WTC11 (cell line): ENCODE measurements at regions not wholly inside any gene's neighbourhood (a gene's known extent, or its start where the extent isn't known, plus 50 kb on each side); places are given as distances from the start of the nearest gene placed in this dataset.

Experiments used
- ATAC-seq: fragments of 200-7000 bp; cut with Tn5 transposase; 2 replicates; pipeline ENCODE4 v1.10.0; 2021; ENCODE audit warnings: mild to moderate bottlenecking, moderate library complexity
- CTCF ChIA-PET: fragments of 300-600 bp; sonication (Branson Sonifier 250); formaldehyde crosslinking; loops from one replicate; lab custom pipeline; 2021; ENCODE audit warnings: antibody characterized with exemption; lab: Charles Lee
- POLR2A ChIA-PET: fragments of 350-600 bp; sonication (Branson Sonifier 250); formaldehyde crosslinking; loops from one replicate; lab custom pipeline; 2021; ENCODE audit warnings: antibody characterized with exemption; lab: Charles Lee
- DNase-seq: peaks from one replicate; pipeline ENCODE4 v3.0.0; 2021; ENCODE audit warnings: low spot score
- H3K27ac Mint-ChIP-seq: 2 replicates; pipeline ENCODE4 v1.8.0; 2021; ENCODE audit warnings: mixed read lengths
- H3K27me3 Mint-ChIP-seq: 2 replicates; pipeline ENCODE4 v1.8.0; 2021; ENCODE audit warnings: low read depth, mild to moderate bottlenecking, moderate library complexity, mixed read lengths
- H3K36me3 Mint-ChIP-seq: 2 replicates; pipeline ENCODE4 v1.8.0; 2021; ENCODE audit warnings: mixed read lengths
- H3K4me1 Mint-ChIP-seq: 2 replicates; pipeline ENCODE4 v1.8.0; 2022; ENCODE audit warnings: mixed read lengths
- H3K4me3 Mint-ChIP-seq: 2 replicates; pipeline ENCODE4 v1.8.0; 2021; ENCODE audit warnings: mild to moderate bottlenecking, moderate library complexity, mixed read lengths
- H3K9me3 Mint-ChIP-seq: 2 replicates; pipeline ENCODE4 v1.8.0; 2021; ENCODE audit warnings: mixed read lengths
- ARID4B ChIP-seq: sonication (generic); formaldehyde crosslinking; IDR thresholded peaks from 2 replicates; pipeline ENCODE4 v1.8.0; 2023; ENCODE audit warnings: missing genetic modification reagents, mild to moderate bottlenecking, borderline replicate concordance
- ATF3 ChIP-seq: sonication (generic); formaldehyde crosslinking; conservative IDR thresholded peaks from 2 replicates; pipeline ENCODE4 v1.8.1; 2022; ENCODE audit warnings: mild to moderate bottlenecking, missing genetic modification reagents
- CREB1 ChIP-seq: sonication (generic); formaldehyde crosslinking; IDR thresholded peaks from 2 replicates; pipeline ENCODE4 v1.8.0; 2023; ENCODE audit warnings: mild to moderate bottlenecking, missing genetic modification reagents
- CTCF ChIP-seq: fragments of 200-600 bp; IDR thresholded peaks from 2 replicates; pipeline ENCODE4 v1.8.0; 2022; ENCODE audit warnings: antibody characterized with exemption
- FOXP1 ChIP-seq: sonication (generic); formaldehyde crosslinking; IDR thresholded peaks from 2 replicates; pipeline ENCODE4 v1.8.0; 2022; ENCODE audit warnings: missing genetic modification reagents, mild to moderate bottlenecking, moderate library complexity, borderline replicate concordance
- FOXP4 ChIP-seq: sonication (generic); formaldehyde crosslinking; IDR thresholded peaks from 2 replicates; pipeline ENCODE4 v1.8.0; 2022; ENCODE audit warnings: mild to moderate bottlenecking, missing genetic modification reagents
- GRHL2 ChIP-seq: fragments of 250-450 bp; sonication (Bioruptor Pico); IDR thresholded peaks from 2 replicates; pipeline ENCODE4 v1.8.0; 2022; ENCODE audit warnings: mild to moderate bottlenecking, moderate library complexity; ENCODE audit not compliant: insufficient replicate concordance, severe bottlenecking
- HMGA2 ChIP-seq: fragments of 250-450 bp; sonication (Bioruptor Pico); IDR thresholded peaks from 2 replicates; pipeline ENCODE4 v1.4.0; 2021; ENCODE audit warnings: mild to moderate bottlenecking, moderate library complexity
- HMGXB4 ChIP-seq: sonication (generic); formaldehyde crosslinking; IDR thresholded peaks from 2 replicates; pipeline ENCODE4 v1.8.1; 2023; ENCODE audit warnings: mild to moderate bottlenecking, moderate library complexity, missing genetic modification reagents
- IRF2 ChIP-seq: sonication (generic); formaldehyde crosslinking; IDR thresholded peaks from 2 replicates; pipeline ENCODE4 v1.8.0; 2022; ENCODE audit warnings: low read depth, missing genetic modification reagents, borderline replicate concordance
- JAZF1 ChIP-seq: fragments of 250-450 bp; sonication (Bioruptor Pico); IDR thresholded peaks from 2 replicates; pipeline ENCODE4 v1.9.0; 2021; ENCODE audit warnings: moderate library complexity, mild to moderate bottlenecking, inconsistent platforms
- KAT7 ChIP-seq: sonication (generic); formaldehyde crosslinking; IDR thresholded peaks from 2 replicates; pipeline ENCODE4 v1.8.1; 2023; ENCODE audit warnings: missing genetic modification reagents, mild to moderate bottlenecking, borderline replicate concordance
- MAX ChIP-seq: sonication (generic); formaldehyde crosslinking; IDR thresholded peaks from 2 replicates; pipeline ENCODE4 v1.8.0; 2022; ENCODE audit warnings: mild to moderate bottlenecking, missing genetic modification reagents
- NFATC4 ChIP-seq: fragments of 250-450 bp; sonication (Bioruptor Pico); IDR thresholded peaks from 2 replicates; pipeline ENCODE4 v1.9.0; 2021; ENCODE audit warnings: mild to moderate bottlenecking
- NFE2L1 ChIP-seq: sonication (generic); formaldehyde crosslinking; IDR thresholded peaks from 2 replicates; pipeline ENCODE4 v1.8.1; 2023; ENCODE audit warnings: missing genetic modification reagents
- PRRX2 ChIP-seq: fragments of 250-450 bp; sonication (Bioruptor Pico); IDR thresholded peaks from 2 replicates; pipeline ENCODE4 v1.8.0; 2021; ENCODE audit warnings: mild to moderate bottlenecking
- SMAD3 ChIP-seq: sonication (generic); formaldehyde crosslinking; IDR thresholded peaks from 2 replicates; pipeline ENCODE4 v1.8.0; 2022; ENCODE audit warnings: missing genetic modification reagents, mild to moderate bottlenecking, borderline replicate concordance
- SOX15 ChIP-seq: fragments of 250-450 bp; sonication (Bioruptor Pico); IDR thresholded peaks from 2 replicates; pipeline ENCODE4 v1.9.0; 2021; ENCODE audit warnings: mild to moderate bottlenecking
- TP53 ChIP-seq: sonication (generic); formaldehyde crosslinking; IDR thresholded peaks from 2 replicates; pipeline ENCODE4 v1.8.1; 2023; ENCODE audit warnings: mild to moderate bottlenecking, missing genetic modification reagents
- ZBTB43 ChIP-seq: sonication (generic); formaldehyde crosslinking; IDR thresholded peaks from 2 replicates; pipeline ENCODE4 v1.8.1; 2023; ENCODE audit warnings: mild to moderate bottlenecking, missing genetic modification reagents
- ZMAT4 ChIP-seq: fragments of 250-450 bp; sonication (Bioruptor Pico); IDR thresholded peaks from 2 replicates; pipeline ENCODE4 v1.9.0; 2021; ENCODE audit warnings: mild to moderate bottlenecking
- ZNF232 ChIP-seq: sonication (generic); formaldehyde crosslinking; IDR thresholded peaks from 2 replicates; pipeline ENCODE4 v1.8.0; 2022; ENCODE audit warnings: mild to moderate bottlenecking, missing genetic modification reagents
- ZNF263 ChIP-seq: sonication (generic); formaldehyde crosslinking; IDR thresholded peaks from 2 replicates; pipeline ENCODE4 v1.8.1; 2022; ENCODE audit warnings: low read depth, mild to moderate bottlenecking, moderate library complexity, missing genetic modification reagents
- ZNF317 ChIP-seq: sonication (generic); formaldehyde crosslinking; IDR thresholded peaks from 2 replicates; pipeline ENCODE4 v1.8.1; 2023; ENCODE audit warnings: low read depth, mild to moderate bottlenecking, moderate library complexity, missing genetic modification reagents, borderline replicate concordance

GRCh38 chr2:150141226-150142001, 346.1 kb downstream of the RND3 start:
- ATAC-seq (no peak), DNase-seq (no peak)
- POLR2A ChIA-PET = interaction anchor here (0.7 kb wide), 1 partner anchor 154 kb away, joined by 5 read pairs; no protein-coding TSS in a partner anchor
- no peak overlapping the region for H3K27ac Mint-ChIP-seq
- CTCF ChIA-PET = interaction anchor here (0.6 kb wide), 1 partner anchor 1018 kb away, joined by 3 read pairs; no protein-coding TSS in a partner anchor
- H3K27me3 Mint-ChIP-seq = no peaks in the 10 kb centered on the region
- peaks cover 14% of the 10 kb centered on the region for H3K9me3 Mint-ChIP-seq
- H3K4me3 Mint-ChIP-seq = no peak overlapping the region
- TF ChIP-seq ZNF317 (CRISPR knock-in tag) (no peak), CTCF (no peak), ZNF263 (CRISPR knock-in tag) (no peak), CREB1 (CRISPR knock-in tag) (no peak), ZNF232 (no peak), KAT7 (CRISPR knock-in tag) (no peak), IRF2 (no peak), ZMAT4 (CRISPR knock-in tag) (no peak), FOXP1 (CRISPR knock-in tag) (no peak), JAZF1 (CRISPR knock-in tag) (no peak), ATF3 (CRISPR knock-in tag) (no peak), SOX15 (CRISPR knock-in tag) (no peak), HMGA2 (CRISPR knock-in tag) (no peak), NFE2L1 (CRISPR knock-in tag) (no peak), NFATC4 (CRISPR knock-in tag) (no peak), ZBTB43 (CRISPR knock-in tag) (no peak), SMAD3 (CRISPR knock-in tag) (no peak), GRHL2 (CRISPR knock-in tag) (no peak), PRRX2 (CRISPR knock-in tag) (no peak), HMGXB4 (CRISPR knock-in tag) (no peak)
- H3K36me3 Mint-ChIP-seq = peaks cover 9% of the 10 kb centered on the region
- peaks cover 17% of the 10 kb centered on the region for H3K4me1 Mint-ChIP-seq

- CTCF ChIA-PET = no interaction called here
- peaks cover 3% of the 10 kb centered on the region for H3K36me3 Mint-ChIP-seq
- DNase-seq (no peak), ATAC-seq (no peak)
- H3K9me3 Mint-ChIP-seq = peaks cover 7% of the 10 kb centered on the region
- H3K27me3 Mint-ChIP-seq = no peaks in the 10 kb centered on the region
- no peak overlapping the region for H3K27ac Mint-ChIP-seq
- peaks cover 17% of the 10 kb centered on the region for H3K4me1 Mint-ChIP-seq
- H3K4me3 Mint-ChIP-seq = no peak overlapping the region
- POLR2A ChIA-PET = interaction anchor here (0.7 kb wide), 1 partner anchor 153 kb away, joined by 5 read pairs; no protein-coding TSS in a partner anchor
- TF ChIP-seq FOXP4 (CRISPR knock-in tag) (no peak), MAX (CRISPR knock-in tag) (no peak), TP53 (CRISPR knock-in tag) (no peak), ARID4B (no peak)
Observed at GRCh38 chr2:150140777-150141176, 346.7 kb downstream of the RND3 start.
